HG03460 (cell line): ENCODE measurements at regions not wholly inside any gene's neighbourhood (a gene's known extent, or its start where the extent isn't known, plus 50 kb on each side); places are given as distances from the start of the nearest gene placed in this dataset.
"Not testable (repeated sequence)": the region's sequence is repeated elsewhere in the genome, so short reads cannot be mapped to it uniquely, and the experiment has no call there.

Experiments used
- ATAC-seq: cut with Tn5 transposase; IDR thresholded peaks from one replicate; pipeline ENCODE4 v1.9.1; 2021; ENCODE audit not compliant: unreplicated experiment

DNA sequence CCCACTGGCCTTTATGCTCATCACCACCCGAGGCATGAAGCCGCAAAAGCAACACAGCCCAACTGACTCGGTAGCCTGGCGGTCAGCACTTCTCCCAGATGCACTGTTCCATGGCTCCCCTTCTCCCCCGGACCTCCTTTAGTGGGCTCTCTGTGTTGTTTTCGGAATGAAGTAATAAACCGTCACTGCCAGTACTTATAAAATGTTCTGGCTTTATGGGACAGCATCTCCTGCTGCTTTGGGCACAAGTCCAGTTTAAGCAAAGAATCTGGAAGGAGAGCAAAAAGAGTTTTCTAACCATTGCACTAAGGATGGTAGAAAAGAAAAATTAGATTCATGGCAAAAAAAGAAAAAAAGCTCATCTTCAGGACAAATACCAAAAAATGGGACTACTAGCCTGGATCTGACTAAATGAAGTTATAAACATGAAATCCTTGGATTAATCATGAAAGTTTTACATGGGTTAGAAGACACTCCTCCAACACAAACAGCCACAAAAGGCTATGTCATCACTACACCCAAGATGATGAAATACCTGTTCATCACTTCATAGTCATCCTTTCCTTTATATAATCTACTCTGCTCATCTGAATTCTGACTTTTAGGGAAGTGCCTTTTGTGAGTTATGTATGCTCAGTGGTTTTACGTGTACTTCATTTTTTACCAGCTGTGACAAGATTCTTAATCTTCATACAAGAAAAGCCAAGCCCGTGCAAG is 89.5 kb upstream of the UBE2E2 start:
- no peak for ATAC-seq

DNA sequence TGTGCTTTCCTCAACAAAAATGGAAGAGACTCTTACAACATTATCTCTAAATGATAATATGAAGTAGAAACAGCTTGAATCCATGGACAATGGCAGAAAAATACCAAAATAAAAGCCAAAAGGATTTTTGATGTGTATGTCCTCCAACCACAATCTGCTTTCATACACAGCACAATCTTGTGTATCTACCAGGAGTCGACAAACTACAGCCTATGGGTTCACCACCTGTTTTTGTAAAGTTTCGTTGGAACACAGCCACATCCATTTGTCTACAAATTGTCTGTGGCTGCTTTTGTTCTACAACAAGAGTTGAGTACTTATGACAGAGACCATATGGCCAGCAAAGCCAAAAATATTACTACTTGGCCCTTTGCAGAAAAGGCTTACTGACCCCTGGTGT is 88.7 kb upstream of the UBE2E2 start:
- ATAC-seq, result no peak

DNA sequence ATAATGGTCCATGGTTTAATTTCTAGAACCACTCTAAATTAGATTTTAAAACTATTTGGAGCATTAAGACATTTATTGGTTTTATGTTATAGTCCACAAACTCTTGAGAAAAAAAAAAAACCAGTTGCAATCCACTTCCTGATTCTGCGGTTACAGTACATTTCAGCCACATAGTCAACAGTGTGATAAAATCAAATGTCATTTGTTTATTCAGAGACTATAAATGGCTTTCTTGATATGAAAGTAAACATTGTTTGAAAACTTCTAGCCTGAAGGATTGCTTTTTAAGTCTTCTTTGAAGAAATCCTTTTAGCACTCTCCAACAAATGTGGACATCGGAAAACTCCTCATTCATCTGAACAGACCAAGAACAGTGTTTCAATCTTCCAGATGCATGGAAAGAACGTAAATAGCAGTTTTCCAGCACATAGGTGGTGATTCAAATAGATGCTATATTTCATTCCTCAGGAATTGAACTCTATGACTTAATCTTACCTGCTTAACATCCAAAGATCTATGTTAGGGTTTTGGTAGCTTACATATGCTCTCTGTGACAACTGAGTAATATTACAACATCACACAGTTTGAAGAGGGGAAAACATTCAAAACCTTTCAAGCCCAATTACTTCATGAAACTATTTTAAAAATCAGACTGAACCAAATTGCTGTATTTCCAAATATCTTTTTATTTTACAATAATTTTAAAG is 87.8 kb upstream of the UBE2E2 start:
- no peak for ATAC-seq

DNA sequence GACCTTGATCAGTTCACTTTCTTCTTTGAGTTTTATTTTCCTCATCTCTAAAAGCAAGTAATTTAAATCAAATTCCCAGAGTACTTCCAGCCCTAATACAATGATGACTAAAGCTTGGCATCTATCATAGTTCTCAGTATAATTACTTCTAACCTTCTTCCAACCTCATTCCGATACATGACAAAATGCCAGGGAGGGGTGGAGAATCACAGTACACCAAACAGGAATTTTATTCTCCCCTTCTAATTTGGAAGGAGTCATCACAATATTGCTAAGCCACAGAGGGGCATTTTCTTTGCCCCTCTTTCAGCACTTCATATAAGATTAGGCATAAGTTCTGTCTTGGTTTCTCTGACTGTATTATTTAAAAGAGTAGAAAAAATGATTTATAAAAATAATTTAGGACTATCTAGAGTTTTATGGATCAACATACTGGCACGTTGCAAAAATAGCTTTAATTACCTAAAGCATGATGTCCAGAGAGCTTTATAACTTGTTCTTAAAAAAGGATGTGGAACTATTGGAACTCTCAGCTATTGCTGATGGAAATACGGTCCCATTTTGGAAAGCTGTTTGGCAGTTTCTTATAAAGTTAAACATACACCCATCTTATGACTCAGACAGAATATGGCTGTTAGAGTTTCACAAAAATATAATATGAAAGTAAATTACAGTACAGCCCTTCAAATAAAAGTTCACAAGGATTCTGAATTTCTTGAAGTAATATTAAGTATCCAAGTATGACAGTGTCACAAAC is 86.9 kb upstream of the UBE2E2 start:
- no peak for ATAC-seq

DNA sequence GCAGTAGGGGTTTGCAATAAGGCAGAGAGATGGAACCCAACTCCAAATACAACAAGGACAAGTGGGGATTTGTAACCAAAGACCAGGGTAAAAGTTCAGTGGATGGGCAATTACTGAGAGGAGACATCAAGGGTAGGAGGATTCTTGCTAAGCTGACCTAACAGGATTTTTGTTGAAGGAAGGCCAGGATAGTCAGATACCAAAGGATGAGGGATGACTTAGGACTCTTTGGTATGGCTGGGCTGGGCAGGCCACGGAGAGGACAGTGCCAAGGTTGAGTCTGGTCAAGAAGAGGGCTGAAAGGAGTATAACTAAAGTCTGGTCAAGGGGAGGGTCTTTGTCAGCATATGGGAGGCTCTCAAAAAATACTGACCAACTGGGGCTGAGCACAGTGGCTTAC is 85.3 kb upstream of the UBE2E2 start:
- no peak for ATAC-seq

DNA sequence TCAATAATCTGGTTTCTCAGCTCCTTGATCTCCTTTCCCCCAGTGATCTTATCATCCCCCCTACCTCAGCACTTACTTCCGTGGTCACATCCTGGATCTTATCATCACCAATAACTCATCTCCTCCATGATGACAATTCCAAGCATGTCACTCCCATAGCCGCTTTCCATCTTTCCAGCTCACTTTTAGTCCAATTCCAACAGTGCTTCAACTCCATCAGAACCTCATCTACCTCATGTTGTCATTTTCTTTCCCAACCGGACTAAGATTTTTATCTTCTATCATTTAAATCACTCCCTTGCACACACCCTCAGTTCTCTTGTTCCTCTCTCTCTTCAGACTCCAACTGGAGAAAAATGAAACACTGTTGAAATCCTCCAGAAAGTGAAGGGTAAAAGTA is 75.9 kb upstream of the UBE2E2 start:
- ATAC-seq, result no peak

DNA sequence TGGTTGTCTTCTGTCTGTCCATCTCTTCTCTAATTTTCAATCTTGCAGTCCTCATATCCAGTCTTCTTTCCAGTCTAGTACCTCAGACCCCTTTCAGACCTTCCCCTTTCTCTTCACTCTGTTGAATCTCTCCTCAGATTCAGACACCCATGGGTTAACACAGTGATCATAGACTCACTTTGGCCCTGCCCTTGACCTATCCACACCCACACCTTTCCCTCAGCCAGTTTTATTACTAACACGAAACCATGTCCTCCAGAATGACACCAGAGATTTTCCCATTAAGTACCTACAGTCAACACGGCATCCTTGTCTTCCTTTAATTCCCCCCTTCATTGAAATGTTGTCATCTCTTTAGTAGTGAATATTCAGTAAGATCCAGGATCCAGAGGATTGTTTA is 74.5 kb upstream of the UBE2E2 start:
- ATAC-seq, result no peak

DNA sequence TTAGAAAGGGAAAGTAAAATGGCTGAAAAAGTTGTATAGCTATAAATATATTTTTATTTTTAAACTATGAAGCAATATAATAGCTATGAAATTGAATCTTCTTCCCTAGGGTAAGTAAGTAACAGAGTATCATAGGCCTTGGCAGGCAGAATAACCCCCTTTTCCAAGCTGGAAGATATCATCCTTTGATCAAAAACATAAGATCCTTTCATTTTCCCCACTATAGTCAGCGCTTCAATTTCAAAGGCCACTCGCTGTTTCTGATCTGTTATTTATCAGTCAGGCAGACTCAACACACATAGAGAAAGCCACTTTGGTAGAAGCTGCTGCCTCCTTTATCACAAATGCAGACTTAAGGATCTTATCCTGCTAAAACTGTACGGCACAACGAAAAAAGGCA is 74.0 kb upstream of the UBE2E2 start:
- no peak for ATAC-seq

DNA sequence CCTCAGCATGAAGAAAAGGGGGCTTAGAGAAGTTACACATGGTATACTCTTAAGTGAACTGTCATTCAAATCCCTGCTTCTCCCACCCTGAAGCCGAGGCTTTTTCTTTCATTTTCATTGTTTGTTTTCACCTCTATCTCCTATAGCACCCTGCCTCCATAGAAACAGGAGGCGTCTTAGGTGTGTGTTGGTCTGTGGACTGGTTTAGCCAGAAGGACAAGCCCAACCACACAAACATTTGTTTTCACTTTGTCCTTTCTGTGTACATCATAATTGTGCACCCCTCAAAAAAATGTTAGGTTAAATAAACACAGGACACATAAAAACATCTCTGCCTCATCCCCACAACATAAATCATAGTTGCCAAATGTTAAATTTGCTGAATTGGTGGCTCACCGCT is 73.3 kb upstream of the UBE2E2 start:
- no peak for ATAC-seq

DNA sequence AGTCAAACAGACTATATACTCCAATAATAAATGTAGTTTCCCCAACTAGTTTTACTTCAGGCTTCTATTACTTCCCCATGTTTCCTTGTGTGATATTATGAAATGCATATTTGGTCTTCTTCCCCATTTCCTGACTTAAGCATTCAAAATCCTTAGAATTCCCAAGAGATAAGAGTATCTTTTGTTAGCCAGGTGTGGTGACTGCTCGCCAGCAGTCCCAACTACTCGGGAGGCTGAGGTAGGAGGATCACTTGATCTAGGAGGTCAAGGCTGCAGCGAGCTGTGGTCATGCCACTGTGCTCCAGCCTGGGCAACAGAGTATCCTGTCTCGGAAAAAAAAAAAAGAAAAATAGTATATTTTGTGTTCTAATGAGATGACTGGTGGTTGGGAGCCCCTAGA is 72.7 kb upstream of the UBE2E2 start:
- ATAC-seq, result no peak

DNA sequence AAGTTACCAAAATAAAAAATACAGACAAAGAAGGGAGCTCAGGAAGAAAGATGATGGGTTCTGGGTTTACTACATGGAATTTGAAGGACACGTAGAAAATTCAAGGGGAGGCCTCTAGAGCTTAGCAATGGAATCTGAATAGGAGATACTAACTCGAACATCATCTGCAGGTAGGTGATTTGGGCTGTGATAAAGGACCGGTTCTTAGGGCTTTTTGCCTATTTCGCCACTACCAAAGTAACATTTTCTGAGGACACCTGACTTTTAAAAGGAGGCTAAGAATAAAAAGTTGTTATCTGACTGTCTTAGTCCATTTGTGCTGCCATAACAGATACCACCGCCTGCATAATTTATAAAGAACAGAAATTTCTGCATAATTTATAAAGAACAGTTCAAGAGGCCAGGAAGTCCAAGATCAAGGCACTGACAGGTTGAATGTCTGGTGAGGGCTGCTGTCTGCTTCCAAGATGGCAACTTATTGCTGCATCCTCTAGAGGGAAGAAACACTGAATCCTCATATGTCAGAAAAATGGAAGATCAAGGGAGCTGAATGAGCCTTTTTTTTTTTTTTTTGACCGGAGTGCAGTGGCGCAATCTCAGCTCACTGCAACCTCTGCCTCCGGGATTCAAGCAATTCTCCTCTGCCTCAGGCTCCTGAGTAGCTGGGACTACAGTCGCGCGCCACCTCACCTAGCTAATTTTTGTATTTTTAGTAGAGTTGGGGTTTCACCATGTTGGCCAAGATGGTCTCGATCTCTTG is 67.9 kb upstream of the UBE2E2 start:
- no peak for ATAC-seq

DNA sequence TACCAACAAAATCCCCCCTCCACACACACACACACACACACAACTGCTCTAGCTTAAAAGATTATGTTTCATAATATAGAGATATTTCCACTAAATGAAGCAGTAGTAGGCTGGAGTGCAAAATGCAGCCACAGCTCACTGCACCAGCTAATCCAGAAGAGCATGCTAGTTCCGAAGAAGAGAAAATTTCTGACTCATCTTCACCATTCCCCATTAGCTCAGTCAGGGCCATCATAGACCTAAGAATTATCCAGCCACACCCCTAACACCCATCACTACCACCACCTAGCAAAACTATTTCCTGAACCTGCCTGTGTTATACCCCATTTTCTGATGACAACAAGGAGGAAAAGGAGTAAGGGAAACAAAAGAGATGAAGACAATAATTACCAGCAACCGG is 67.1 kb upstream of the UBE2E2 start:
- ATAC-seq, result no peak

DNA sequence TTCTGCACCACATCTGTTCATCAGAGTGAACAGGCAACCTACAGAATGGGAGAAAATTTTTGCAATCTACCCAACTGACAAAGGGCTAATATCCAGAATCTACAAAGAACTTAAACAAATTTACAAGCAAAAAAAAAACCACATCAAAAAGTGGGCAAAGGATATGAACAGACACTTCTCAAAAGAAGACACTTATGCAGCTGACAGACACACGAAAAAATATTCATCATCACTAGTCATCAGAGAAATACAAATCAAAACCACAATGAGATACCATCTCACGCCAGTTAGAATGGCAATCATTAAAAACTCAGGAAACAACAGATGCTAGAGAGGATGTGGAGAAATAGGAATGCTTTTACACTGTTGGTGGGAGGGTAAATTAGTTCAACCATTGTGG is 59.1 kb upstream of the UBE2E2 start:
- not testable (repeated sequence) for ATAC-seq

DNA sequence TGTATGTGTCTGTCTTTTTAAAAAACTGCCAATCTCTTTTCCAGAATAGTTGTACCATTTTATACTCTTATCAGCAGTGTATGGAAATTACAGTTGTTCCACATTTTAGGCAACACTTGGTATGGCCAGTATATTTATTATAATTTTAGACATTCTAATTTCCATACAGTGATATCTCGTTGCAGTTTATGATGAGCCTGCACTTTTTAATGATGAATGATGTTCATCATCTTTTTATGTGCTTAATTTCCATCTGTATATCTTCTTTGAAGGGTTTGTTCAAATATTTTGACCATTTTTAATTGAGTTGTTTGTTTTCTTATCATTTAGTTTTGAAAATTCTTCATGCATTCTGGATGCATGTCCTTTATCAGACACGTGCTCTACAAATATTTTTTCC is 57.0 kb upstream of the UBE2E2 start:
- no peak for ATAC-seq

DNA sequence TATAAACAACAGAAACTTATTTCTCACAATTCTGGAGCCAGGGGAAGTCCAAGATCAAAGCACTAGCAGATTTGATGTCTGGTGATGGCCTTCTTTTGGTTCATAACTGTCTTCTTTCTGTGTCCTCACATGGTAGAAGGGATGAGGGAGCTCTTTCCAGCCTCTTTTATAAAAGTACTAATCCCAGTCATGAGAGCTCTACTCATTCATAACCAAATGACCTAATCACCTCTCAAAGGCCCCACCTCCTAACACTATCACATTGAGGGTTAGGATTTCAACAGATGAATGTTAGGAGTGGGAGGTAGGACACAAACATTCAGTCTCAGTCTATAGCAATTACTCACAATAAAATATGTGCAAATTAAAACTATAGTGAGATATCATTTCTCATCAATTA is 50.1 kb upstream of the UBE2E2 start:
- no peak for ATAC-seq
